Stimulated activated CD8-positive, alpha-beta memory T cell treated with anti-CD3 and anti-CD28 coated beads, Interleukin-7, amount 100 ng/mL, for 4 hours (primary cell): ENCODE measurements at regions not wholly inside any gene's neighbourhood (a gene's known extent, or its start where the extent isn't known, plus 50 kb on each side); places are given as distances from the start of the nearest gene placed in this dataset.
"Not testable (repeated sequence)": the region's sequence is repeated elsewhere in the genome, so short reads cannot be mapped to it uniquely, and the experiment has no call there.

Experiments used
- DNase-seq, 2 donors: peaks; one replicate each; pipeline ENCODE4 v3.0.0-alpha.2; 2020; ENCODE audit warnings: low read depth in 2 of 2

DNA sequence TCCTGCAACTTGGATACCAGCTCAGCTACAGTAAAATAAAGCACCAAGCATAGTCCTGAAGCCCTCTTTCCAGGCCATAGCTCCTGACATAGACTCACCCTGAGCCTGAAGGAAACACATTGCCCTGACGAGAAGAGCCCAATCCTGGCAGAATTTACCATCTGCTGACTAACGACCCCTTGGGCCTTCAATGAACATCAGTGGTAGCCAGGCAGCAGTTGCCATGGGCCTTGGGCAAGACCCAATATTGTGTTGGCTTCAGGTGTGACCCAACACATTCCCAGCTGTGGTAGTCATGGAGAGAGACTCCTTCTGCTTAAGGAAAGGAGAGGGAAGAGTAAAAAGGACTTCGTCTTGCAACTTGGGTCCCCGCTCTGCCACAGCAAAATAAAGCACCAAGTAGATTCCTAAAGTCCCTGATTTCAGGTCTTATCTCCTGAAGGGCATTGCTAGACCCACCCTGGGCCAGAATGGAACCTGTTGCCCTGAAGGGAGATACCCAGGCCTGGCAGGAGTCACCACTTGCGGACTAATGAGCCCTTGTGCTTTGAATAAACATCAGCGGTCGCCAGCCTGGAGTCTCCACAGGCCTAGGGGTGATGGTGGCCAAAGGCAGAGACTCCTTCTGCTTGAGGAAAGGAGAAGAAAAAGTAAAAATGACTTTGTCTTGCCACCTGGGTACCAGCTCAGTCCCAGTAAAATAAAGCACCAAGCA, 902.6 kb downstream of the C4orf33 start:
- DNase-seq, result no peak

DNA sequence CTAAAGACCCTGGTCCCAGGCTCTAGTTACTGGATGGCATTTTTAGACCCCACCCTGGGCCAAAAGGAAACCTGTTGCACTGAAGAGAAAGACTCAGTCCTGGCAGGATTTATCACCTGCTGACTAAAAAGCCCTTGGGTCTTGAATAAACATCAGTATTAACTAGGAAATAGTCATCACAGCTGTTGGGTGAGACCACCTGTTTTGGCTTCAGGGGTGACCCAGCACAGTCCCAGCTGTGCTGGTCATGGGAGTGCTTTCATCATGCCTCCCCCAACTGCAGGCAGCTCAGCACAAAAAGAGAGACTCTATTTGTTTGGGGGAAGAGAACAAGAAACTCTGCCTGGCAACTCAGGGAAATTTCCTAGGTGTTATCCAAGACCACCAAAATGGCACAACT, 903.2 kb downstream of the C4orf33 start:
- DNase-seq, result no peak

DNA sequence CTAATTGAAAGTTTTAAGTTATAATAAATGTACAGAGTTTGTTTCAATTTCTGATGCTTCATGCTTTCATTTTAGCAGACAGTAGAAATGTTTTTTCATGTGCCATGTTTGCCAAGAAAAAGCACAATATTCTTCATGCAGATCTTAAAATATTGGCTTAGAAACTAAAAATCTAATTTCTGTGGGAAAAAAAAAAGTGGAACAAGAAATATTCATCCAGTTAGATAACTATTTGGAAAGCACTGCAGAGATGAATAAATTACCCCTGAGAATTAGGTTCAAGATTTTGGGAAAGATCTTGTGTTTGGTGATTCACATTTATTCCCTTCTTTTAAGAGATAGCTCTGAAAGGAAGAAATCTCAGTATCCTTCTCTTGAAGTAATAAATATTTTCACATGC, 912.5 kb downstream of the C4orf33 start:
- DNase-seq, result no peak

DNA sequence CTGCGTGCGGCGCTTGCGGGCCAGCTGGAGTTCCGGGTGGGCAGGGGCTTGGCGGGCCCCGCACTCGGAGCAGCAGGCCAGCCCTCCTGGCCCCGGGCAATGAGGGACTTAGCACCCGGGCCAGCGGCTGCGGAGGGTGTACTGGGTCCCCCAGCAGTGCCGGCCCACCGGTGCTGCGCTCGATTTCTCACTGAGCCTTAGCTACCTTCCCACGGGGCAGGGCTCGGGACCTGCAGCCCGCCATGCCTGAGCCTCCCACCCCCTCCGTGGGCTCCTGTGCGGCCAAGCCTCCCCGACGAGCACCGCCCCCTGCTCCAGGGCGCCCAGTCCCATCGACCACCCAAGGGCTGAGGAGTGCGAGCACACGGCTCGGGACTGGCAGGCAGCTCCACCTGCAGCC, 916.9 kb downstream of the C4orf33 start:
- DNase-seq, result not testable (repeated sequence)

DNA sequence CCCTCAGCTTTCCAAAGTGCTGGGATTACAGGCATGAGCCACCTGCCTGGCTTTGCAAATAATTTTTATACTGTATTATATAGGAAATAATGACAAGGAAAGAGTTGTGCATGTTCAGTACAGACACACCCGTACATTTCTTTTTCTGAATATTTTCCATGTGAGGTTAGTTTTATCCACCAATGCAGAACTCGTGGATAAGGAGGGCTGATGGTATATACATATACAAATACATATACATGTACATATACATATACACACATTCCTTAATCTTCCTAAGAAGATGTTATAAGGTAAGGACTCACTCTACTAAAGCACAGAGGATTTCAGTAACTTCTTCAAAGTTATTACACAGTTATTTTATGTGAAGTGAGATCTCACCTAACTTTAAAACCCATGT, 925.8 kb downstream of the C4orf33 start:
- DNase-seq, result no peak

DNA sequence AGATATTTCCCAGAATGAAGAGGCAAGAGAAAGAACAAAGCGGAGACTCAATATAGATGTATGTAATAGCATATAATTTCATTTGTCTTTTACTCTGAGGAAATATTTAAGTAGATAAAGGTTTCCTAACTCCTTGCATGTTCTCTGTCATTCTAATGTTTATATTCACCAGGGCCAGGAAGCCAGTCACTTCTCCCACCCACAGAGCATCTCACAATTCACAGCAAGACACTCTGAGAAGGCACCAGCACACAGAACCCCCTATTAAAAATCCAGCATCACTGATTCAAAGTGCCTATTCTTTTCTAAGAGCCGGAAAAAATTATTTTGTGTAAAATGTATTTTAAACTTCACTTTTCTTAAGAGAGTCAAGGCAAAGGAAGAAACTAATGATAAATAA, 927.1 kb downstream of the C4orf33 start:
- no peak for DNase-seq

DNA sequence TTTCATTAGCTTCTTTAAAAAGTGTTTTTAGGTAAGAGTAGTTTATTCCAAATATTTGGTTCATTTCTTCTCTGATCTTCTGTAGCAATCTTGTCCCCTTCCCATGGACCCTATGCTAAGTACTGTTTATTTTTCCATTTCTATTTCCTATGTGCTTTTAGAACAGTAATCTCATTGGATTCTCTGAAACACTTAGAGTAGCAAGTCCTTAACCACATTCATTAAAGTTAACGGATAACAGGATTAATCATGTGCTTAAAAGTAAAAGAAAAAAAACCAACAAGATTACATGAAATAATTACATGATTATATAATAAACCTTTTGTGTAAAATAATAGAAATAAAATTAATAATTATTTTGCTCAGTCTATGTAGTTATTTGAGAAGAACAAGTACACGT, 929.7 kb downstream of the C4orf33 start:
- DNase-seq, result no peak

DNA sequence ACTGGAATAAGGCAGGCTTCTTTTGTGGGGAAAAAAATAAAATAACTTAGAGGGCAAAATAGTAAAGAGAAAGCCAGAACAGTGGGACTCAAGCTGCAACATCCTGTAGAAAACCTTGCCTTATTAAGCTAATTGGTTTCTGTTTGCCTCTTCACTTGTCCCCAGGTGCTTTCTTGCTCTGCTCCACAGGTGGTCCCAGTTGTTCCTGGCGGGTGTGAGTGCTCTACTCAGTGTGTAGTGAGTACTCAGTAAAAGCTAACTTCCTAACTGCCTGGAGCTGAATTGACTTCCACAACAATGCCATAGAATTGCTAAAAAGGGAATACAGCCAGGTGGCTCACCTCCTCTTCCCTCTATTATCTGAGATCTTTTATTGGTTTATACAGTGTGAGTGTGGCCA, 930.2 kb downstream of the C4orf33 start:
- DNase-seq, result no peak

DNA sequence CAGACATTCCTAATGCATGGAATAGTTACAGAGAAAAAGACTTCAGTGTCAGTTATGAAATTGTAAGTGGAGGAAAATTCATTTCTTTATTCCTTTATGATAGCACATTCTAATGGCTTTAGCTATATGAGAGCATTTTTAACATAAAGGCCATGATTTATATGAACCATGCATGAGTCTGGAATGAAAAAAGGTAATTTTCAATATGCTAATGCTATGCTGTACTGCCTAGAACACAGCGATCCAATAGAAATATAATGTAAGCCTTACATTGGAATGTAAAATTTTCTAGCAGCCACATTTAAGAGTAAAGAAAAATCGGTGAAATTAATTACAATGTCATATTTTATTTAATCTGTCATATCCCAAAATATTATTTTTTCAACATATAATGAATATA, 932.0 kb downstream of the C4orf33 start:
- DNase-seq, result no peak

DNA sequence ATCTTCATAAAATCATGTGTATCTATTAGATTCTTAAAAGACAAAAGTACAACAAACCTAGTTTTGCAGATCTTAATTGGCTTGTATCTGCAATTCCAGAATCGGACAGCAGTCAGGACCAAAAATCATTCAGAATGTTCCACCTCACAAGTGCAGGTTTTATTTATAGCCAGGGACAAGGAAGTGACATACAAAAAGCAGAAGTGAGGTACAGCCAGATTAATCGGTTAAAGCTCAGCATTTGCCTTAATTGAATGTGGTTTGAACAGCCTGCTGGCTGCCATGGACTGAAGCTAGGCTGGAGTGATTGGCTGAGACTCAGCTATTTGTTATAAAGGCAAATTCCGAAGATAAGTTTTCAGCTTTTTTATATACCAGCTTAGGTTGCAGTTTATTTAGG, 932.6 kb downstream of the C4orf33 start:
- DNase-seq, result no peak

DNA sequence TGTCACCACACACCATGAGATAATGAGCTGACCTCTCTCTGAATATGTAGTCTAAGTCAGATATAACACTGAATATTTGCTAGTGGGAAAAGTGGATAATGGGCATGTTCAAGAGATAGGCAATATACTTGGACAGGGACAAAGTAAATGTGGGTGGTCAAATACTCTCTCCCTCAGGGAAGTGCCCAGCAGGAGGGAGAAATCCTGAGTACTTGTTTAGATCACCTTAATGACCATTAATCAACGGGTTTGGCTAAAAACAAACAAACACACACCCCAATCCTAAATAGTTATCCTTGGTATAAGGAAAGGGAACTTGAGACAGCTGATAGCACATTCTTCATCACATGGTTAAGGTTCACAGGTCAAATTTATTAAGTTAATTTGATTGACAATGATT, 933.5 kb downstream of the C4orf33 start:
- no peak for DNase-seq

DNA sequence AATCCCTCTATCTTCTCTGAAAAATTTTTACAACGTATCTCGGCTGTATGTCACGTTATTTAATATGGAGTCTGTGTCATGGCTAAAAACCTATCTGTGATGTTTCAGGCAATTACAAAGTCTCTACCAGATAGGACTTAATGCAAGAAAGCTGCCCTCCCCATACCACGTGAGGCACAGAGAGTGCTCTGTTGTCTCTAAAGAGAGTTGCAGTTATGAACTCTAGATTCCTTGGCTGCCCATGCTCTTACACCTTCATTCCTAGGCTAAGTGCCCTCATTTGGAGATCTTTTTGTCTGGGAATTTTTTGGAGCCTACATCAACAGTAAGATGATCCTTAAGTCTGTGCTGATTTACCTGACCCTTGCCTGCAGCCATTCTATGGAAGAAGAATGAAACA, 935.9 kb downstream of the C4orf33 start:
- DNase-seq, result no peak

DNA sequence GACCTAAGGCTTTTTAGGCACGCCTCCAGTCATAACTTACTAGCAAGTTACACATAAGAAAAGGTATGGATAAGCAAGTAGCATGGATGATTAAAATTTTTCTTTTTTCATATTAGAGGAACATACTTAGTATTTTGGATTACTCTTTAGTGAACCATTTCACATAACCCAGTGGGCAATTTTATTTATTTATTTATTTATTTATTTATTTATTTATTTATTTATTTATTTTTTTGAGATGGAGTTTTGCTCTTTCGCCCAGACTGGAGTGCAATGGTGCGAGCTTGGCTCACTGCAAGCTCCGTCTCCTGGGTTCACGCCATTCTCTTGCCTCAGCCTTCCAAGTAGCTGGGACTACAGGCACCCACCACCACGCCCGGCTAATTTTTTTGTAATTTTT, 937.7 kb downstream of the C4orf33 start:
- not testable (repeated sequence) for DNase-seq

DNA sequence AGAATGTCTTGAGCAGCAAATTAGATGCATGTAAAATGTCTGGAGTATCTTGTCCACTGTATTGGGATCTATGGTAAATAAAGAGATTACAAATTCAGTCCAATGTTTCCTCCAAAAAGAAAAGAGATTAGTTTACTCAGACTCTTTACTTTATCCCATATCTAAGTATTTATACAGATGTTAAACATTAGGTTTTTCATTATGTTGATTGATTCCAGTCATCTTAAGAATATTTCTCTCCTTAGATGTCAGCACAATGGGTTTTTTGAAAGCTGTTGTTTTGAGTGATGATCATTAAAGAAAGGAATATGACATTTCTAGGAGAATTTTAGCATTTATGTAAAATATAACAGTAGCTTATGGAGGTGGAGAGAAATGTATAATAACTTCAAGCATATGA, 938.9 kb downstream of the C4orf33 start:
- no peak for DNase-seq

DNA sequence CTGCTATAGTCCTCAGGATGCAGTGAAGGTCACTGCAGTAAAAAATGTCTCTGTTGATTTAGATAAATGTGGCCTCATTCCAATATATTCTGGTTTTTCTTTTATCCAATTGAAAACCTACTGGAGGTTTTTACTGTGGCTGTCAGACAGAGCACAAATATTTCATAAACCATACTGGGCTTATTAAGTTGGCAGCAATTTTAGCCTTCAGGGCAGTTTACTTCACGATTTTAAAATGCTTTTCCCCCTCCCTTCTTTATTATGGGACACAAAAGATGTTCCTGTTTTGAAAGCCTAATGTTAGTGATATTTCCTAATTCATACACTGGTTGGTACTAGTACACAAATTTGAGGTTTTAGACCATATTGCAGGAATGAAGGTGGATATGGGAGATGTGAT, 939.4 kb downstream of the C4orf33 start:
- DNase-seq, result no peak

DNA sequence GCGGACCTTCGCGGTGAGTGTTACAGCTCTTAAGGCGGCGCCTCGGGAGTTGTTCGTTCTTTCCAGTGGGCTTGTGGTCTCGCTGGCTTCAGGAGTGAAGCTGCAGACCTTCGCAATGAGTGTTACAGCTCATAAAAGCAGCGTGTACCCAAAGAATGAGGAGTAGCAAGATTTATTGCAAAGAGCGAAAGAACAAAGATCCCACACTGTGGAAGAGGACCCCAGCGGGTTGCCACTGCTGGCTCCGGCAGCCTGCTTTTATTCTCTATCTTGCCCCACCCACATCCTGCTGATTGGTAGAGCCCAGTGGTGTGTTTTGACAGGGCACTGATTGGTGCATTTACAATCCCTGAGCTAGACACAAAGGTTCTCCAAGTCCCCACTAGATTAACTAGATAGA, 941.9 kb downstream of the C4orf33 start:
- DNase-seq, result not testable (repeated sequence)

DNA sequence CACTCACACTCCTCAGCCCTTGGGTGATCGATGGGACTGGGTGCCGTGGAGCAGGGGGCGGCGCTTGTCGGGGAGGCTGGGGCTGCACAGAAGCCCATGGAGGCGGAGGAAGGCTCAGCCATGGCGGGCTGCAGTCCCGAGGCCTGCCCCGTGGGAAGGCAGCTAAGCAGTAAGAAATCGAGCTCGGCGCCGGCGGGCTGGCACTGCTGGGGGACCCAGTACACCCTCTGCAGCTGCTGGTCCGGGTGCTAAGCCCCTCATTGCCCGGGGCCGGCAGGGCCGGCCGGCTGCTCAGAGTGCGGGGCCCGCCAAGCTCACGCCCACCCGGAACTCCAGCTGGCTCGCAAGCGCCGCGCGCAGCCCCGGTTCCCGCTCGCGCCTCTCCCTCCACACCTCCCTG, 942.6 kb downstream of the C4orf33 start:
- not testable (repeated sequence) for DNase-seq

DNA sequence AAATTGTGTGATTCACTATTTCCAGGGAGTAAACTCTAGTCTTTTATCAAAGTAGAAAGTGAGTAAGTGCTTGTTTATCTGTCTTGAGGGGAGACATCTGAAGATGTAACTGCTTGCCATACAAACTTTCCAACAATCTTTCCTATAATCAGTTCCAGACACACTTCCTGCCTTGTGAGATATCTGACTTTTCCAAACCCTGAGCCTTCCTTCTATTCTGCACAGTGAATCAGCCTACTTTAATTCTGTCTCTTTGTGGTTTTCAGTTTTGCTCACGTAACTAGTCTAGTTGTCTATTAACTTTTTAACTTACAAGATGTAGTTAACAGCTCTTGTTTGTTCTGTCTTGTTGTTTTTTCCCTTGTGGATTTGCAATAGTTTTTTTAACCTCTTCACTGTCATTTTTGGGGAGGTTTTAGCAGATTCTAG, 947.8 kb downstream of the C4orf33 start:
- DNase-seq, result no peak

DNA sequence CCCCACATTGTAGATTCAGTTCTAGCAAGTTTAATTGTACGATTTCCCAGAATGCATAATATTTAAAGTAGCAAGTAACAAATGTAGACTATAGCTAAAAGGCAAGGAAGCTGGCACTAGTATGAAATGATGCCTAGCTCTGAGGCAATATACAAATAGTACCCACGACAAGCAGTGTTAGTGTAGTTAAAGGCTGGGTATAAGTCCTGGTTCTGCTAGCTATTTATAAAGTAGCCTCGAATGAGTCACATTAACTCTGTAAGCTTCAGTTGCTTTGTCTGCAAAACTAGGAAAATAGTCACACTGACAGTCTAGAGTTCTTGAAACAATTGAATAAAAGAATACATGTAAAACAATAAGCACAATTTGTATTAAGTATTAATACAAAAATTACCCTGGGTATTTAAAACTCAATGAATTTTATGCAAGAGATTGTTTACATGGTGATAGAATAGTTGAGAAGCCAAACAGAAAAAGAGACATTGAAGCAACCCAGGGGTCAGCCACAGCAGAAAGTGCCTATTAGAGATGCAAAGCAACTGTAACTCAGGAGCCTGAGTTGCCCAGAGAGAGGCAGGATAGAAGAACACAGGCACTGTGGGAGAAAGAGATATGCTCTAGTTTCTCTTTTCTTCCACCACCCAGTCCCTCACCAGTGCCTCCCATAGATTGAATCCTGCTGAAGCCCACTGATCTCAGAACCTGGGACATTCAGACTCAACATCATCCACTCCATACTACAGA, 949.0 kb downstream of the C4orf33 start:
- DNase-seq, result no peak

DNA sequence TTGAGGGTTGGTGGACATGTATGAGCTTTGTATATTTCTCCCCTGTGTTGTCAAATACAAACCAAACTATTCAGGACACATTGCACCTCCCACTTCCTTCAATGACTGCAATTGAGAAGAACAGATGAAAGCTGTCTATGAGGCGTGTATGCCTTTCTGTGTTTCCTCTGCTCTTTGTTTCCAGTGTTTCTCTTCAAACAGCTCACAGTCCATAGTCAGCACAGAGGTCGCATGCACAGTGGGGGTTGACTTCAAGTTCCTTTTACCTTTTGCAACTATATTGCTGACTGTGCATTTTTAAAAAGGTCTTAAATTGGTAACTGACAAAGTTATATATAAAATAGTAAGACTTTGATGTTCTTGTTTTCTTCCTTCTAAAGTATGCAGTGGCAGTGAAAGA, 957.8 kb downstream of the C4orf33 start:
- no peak for DNase-seq

DNA sequence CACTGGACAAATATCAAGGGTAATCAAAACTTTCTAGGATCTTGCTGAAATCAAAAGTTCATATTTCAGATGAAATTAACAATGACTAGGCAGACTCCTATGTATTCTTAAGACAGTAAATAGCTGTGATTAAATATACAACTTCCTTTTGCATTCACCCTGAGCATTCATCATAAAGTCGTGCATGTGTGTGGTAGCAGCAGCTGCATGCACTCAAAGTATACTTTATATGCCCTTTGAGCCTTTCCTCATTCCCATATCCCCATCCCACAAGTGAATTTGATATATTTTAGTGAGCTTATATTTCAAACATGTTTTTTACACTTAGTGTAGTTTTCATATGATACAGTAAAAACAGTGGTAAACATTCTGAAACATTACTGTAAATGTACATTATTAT, 959.0 kb downstream of the C4orf33 start:
- no peak for DNase-seq

DNA sequence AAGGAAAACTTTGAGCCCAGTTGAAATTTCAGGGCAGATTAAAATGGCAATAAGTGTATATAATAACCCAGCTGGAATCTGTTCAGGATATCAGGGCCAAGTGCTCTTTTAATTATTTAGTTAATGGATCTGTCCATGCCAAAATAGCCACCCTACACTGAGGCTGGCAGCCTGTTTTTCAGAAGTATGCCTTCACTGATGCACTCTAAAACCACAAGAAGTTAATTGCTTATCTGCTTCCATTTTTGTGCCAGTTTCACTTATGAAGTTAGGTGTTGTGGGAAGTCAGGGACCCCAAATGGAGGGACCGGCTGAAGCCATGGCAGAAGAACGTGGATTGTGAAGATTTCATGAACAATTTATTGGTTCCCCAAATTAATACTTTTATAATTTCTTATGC, 960.3 kb downstream of the C4orf33 start:
- DNase-seq, result no peak

DNA sequence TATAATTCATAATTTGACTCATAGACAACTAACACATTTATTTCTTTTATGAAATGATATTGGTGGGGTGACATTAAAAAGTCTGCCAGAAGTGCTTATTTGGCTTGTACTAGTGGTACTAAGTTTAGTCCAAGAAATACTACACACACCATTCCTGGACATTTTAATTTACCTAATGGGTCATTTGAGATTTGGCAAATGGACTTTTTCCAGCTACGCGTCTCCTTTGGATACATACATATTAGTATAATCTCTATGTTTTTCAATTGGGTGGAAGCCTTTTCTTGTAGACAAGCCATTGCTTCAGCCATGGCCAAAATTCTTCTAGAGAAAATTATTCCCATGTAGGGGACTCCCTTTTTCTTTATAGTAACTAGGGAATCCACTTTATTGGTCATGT, 968.5 kb downstream of the C4orf33 start:
- no peak for DNase-seq

DNA sequence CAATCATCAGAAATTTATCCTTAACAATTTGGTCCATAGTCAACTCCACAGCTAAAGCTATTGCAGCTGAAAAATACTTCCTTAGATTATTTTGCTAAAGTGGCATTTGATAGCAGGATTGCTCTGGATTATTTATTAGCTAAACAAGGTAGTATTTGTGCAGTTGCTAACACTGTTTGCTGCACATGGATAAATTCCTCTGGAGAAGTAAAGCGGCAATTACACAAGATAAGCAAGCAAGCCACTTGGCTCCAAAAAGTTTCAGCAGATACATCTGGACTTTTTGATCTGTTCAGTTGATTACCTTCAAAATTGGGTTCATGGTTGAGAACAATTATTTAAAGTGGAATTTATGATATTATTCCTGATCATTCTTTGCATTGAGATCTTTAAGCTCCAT, 971.5 kb downstream of the C4orf33 start:
- DNase-seq, result no peak
